ENCODE measurements at regions not wholly inside any gene's neighbourhood (a gene's known extent, or its start where the extent isn't known, plus 50 kb on each side); places are given as distances from the start of the nearest gene placed in this dataset.

DNA sequence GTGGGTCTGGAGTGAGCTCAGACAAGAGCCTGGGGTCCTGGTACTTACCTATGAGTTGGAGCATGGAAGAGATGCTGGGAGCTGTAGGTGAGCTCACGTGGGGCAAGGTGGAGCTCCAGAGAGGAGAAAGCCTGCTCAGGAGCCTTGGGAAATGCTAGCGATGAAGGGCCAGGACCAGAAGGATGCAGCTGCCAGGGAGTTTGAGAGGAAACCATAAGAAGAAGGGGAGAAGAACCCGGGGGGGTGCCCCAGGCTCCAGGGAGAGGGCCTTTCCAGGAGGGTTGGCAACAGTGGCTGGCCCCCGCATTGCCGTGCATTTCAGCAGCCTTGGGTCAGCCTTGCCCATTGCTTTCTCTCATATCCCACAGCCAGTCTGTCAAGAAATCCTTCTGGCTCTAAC is 268.7 kb downstream of the GLI2 start:
- TF ChIP-seq POLR2A (IDR thresholded peaks at IDR 0.05): no peak
- TF ChIP-seq, protein P1, sequence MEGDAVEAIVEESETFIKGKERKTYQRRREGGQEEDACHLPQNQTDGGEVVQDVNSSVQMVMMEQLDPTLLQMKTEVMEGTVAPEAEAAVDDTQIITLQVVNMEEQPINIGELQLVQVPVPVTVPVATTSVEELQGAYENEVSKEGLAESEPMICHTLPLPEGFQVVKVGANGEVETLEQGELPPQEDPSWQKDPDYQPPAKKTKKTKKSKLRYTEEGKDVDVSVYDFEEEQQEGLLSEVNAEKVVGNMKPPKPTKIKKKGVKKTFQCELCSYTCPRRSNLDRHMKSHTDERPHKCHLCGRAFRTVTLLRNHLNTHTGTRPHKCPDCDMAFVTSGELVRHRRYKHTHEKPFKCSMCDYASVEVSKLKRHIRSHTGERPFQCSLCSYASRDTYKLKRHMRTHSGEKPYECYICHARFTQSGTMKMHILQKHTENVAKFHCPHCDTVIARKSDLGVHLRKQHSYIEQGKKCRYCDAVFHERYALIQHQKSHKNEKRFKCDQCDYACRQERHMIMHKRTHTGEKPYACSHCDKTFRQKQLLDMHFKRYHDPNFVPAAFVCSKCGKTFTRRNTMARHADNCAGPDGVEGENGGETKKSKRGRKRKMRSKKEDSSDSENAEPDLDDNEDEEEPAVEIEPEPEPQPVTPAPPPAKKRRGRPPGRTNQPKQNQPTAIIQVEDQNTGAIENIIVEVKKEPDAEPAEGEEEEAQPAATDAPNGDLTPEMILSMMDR (IDR thresholded peaks at IDR 0.05): no peak
